Testis (tissue), 2 donors: ENCODE measurements at regions not wholly inside any gene's neighbourhood (a gene's known extent, or its start where the extent isn't known, plus 50 kb on each side); places are given as distances from the start of the nearest gene placed in this dataset.
A peak's percentile ranks its signal among the peaks of the same experiment; 100 is the strongest.

Source experiments
- DNase-seq: peaks from one replicate; pipeline ENCODE4 v3.0.0-alpha.2; 2019
- H3K27ac ChIP-seq, 2 donors: fragments of 200-600 bp; sonication (generic); one replicate each; pipeline ENCODE4 v1.5.1; 2019
- H3K27me3 ChIP-seq: fragments of 200-600 bp; sonication (generic); one replicate; pipeline ENCODE4 v1.5.1; 2019
- H3K36me3 ChIP-seq: fragments of 200-600 bp; sonication (generic); one replicate; pipeline ENCODE4 v1.5.1; 2017; ENCODE audit warnings: low read depth; ENCODE audit errors: missing control alignments
- H3K4me1 ChIP-seq: fragments of 200-600 bp; sonication (generic); one replicate; pipeline ENCODE4 v1.5.1; 2019
- H3K4me3 ChIP-seq, 2 donors: fragments of 200-600 bp; sonication (generic); one replicate each; pipeline ENCODE4 v1.5.1; 2017 to 2019
- H3K9me3 ChIP-seq: fragments of 200-600 bp; sonication (generic); one replicate; pipeline ENCODE4 v1.5.1; 2017
- POLR2A ChIP-seq: fragments of 450-650 bp; IDR thresholded peaks from one replicate; pipeline ENCODE4 v1.6.1; 2017; ENCODE audit warnings: antibody characterized with exemption, mild to moderate bottlenecking, moderate library complexity
- WGBS, 2 donors: methylation state at CpG; one replicate each; pipeline ENCODE4 v1.1.5; 2018; 5-methylcytosine and 5-hydroxymethylcytosine counted together
- intact Hi-C: fragments of 100-400 bp; cut with DNase I; formaldehyde crosslinking; loops from one replicate; pipeline ENCODE4 v1.15.1; 2023; ENCODE audit warnings: low total_unique reads
- TF ChIP-seq, protein P1 (sequence below), 3 experiments: fragments of 450-650 bp in 2 of 3; fragments of 200-600 bp in 1 of 3; sonication (generic) in 1 of 3; IDR thresholded peaks; one replicate each; pipeline ENCODE4 v1.5.1; 2016 to 2019; ENCODE audit warnings: antibody characterized with exemption in 3 of 3, mild to moderate bottlenecking in 2 of 3, moderate library complexity in 1 of 3

DNA sequence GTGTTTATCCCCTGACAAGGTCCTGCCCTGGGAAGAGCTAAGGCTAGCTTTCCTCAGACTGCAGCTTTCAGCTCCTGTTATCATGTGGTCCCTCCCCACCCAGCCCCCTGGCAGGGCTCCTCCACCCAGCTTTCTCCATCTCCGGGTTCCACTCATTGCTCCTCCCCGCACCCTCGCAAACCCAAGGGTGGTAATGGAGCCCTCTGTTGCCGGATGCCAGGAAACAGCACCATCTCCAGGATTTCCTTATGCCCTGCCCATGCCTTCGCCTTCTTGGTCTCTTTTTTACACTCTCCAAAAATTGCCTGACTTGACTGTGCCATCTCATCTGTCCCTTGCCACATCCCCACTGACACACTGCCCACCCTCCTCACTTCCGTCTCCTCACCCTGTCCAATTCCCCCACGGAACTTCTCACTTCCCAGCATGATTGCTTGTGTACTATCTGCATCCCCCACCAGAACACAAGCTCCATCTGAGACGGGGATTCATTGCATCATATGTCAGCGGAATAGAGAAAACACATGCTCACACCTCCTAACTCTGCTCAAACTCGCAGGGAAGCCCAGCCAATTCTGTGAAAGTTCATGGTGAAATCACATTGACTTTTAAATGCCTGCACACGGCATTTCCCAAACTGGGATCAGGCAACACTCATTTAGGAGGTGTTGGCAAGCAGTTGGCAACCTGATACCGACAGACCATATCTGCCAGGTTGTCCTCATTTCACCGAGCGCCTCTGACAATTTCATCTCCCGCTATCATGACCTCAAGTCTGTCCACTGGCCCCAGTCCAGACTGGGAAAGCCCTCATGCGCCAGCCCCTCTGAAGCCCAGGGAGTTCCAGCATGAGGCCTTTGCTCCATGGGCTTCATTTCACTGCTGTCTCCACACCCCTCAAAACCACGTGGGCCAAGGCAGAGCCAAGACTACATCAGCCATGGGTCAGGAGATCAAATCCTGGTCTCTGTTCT lies 201.1 kb downstream of the MATN1 start:
- no peak for TF ChIP-seq POLR2A
- TF ChIP-seq, protein P1, sequence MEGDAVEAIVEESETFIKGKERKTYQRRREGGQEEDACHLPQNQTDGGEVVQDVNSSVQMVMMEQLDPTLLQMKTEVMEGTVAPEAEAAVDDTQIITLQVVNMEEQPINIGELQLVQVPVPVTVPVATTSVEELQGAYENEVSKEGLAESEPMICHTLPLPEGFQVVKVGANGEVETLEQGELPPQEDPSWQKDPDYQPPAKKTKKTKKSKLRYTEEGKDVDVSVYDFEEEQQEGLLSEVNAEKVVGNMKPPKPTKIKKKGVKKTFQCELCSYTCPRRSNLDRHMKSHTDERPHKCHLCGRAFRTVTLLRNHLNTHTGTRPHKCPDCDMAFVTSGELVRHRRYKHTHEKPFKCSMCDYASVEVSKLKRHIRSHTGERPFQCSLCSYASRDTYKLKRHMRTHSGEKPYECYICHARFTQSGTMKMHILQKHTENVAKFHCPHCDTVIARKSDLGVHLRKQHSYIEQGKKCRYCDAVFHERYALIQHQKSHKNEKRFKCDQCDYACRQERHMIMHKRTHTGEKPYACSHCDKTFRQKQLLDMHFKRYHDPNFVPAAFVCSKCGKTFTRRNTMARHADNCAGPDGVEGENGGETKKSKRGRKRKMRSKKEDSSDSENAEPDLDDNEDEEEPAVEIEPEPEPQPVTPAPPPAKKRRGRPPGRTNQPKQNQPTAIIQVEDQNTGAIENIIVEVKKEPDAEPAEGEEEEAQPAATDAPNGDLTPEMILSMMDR (IDR thresholded peaks at IDR 0.05), result no peak
- Histone ChIP-seq H3K9me3 (no peaks in the 10 kb centered on the region), H3K36me3 (no peaks in the 10 kb centered on the region), H3K27ac (no peak overlapping the region), H3K4me1 (no peaks in the 10 kb centered on the region), H3K4me3 (no peak overlapping the region), H3K27me3 (no peaks in the 10 kb centered on the region)
- intact Hi-C loops, result no loop called here
- DNase-seq, result peak; percentile 30
- 59 to 64% methylated on average over 17 of the region's 17 CpGs for WGBS, 2 donors

DNA sequence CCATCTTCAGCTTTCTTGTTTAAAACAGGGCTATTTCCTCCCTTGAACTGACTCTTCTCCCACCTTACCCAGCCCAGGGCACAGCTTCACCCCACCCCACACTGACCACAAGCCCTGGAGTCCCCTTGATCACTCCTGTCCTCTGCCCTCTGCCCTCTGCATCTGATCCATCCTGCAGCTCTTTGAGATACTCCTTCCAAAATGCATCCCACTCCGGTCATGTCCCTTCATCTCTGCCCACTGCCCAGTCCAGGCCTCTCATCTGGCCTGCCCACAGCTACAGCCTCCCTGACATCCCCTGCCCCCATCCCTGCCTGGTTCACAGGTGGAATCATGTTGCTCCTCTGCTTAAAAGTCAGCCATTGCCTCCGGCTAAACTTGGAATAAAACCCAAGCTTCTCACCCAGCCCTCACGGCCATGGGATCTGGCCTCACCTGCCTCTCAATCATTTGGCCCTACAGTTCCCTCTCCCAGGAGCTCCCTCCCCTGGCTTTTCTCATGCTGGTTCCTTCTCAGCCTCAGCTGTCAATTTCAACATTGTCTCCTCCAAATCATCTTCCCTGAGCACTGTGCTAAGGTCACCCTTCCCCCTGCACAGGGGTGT lies 202.0 kb downstream of the MATN1 start:
- intact Hi-C loops, result no loop called here
- no peaks in the 10 kb centered on the region for H3K4me1 ChIP-seq
- WGBS, 2 donors, result 81 to 88% methylated on average over 3 of the region's 3 CpGs
- DNase-seq, result no peak
- H3K36me3 ChIP-seq, result no peaks in the 10 kb centered on the region
- no peak overlapping the region for H3K4me3 ChIP-seq
- no peak overlapping the region for H3K27ac ChIP-seq
- no peaks in the 10 kb centered on the region for H3K9me3 ChIP-seq
- no peak for TF ChIP-seq POLR2A
- TF ChIP-seq, protein P1 (IDR thresholded peaks at IDR 0.05), result no peak
- no peaks in the 10 kb centered on the region for H3K27me3 ChIP-seq

DNA sequence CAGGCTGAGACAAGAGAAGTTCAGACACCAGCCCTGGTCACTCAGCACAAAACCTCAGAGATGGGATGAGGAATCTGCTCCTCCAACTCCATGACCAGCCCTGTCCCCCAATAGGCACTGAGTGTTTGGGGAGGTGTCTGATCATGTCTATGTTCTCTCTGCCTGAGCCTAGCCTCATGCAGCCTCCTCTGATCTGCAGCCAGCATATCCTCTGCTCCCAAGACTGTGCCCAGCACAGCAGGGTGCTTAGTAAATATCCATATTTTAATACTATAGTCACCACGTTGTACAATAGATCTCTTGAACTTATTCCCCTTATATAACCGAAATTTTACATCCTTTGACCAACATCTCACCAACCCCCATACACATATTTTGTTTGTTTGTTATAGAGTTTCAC lies 202.9 kb downstream of the MATN1 start:
- DNase-seq, result no peak
- intact Hi-C loops, result no loop called here
- H3K36me3 ChIP-seq, result no peaks in the 10 kb centered on the region

DNA sequence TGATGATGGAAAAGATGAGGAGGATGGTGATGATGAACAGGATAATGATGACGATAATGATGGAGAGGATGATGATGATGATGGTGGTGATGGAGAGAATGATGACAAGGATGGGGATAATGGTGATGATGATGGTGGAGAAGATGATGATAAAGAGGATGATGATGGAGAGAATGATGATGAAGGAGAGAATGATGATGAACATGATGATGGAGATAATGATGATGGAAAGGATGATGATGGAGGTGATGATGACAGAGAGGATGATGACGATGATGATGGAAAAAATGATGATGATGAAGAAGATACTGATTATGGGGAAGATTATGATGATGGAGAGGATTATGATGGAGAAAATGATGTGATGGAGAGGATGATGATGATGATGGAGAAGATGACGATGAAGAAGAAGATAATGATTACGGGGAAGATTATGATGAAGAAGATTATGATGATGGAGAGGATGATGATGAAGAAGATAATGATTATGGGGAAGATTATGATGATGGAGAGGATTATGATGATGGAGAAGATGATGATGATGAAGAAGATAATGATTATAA lies 204.1 kb downstream of the MATN1 start:
- Histone ChIP-seq H3K9me3 (no peaks in the 10 kb centered on the region), H3K36me3 (no peaks in the 10 kb centered on the region), H3K27me3 (no peaks in the 10 kb centered on the region), H3K4me1 (no peaks in the 10 kb centered on the region), H3K4me3 (no peak overlapping the region), H3K27ac (no peak overlapping the region)
- no peak for DNase-seq
- no peak for TF ChIP-seq POLR2A
- intact Hi-C loops, result no loop called here
- 70 to 87% methylated on average over 4 of the region's 4 CpGs for WGBS, 2 donors

More for the DNA sequence above, 202.9 kb downstream of the MATN1 start:
- Histone ChIP-seq H3K4me1 (no peaks in the 10 kb centered on the region), H3K4me3 (no peak overlapping the region), H3K9me3 (no peaks in the 10 kb centered on the region), H3K27me3 (no peaks in the 10 kb centered on the region), H3K27ac (no peak overlapping the region)
- 64 to 73% methylated on average over 2 of the region's 2 CpGs for WGBS, 2 donors
- TF ChIP-seq, protein P1 (IDR thresholded peaks at IDR 0.05), result no peak
- TF ChIP-seq POLR2A, result no peak

DNA sequence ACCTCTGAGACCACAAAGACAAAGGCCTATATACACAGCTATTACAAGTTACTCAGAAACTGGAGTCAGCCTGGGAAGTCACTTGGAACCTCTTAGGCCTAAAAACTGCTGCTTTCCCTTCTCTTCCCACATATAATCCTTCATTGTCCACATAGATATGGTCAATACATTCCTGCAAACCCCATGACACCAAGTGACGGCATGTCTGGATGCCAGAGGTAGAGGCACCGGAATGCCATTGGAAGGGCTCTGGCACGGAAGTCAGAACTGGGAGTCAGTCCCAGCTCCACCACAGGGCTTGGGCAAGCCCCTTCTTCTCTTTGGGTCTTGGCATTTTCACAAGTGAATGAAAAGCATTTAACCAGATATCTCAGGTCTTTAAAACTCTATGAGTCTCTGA lies 204.7 kb downstream of the MATN1 start:
- no peaks in the 10 kb centered on the region for H3K36me3 ChIP-seq
- TF ChIP-seq POLR2A, result no peak
- TF ChIP-seq, protein P1 (IDR thresholded peaks at IDR 0.05), result no peak
- 75 to 76% methylated on average over 3 of the region's 3 CpGs for WGBS, 2 donors
- no peaks in the 10 kb centered on the region for H3K27me3 ChIP-seq
- H3K4me3 ChIP-seq, result no peak overlapping the region
- H3K27ac ChIP-seq, result no peak overlapping the region
- DNase-seq, result no peak
- H3K9me3 ChIP-seq, result no peaks in the 10 kb centered on the region
- no peaks in the 10 kb centered on the region for H3K4me1 ChIP-seq
- intact Hi-C loops, result no loop called here
